Activated CD8-positive, alpha-beta memory T cell treated with anti-CD3 and anti-CD28 coated beads for 1 hour (primary cell): ENCODE measurements at regions not wholly inside any gene's neighbourhood (a gene's known extent, or its start where the extent isn't known, plus 50 kb on each side); places are given as distances from the start of the nearest gene placed in this dataset.

ENCODE experiments used
- DNase-seq, 2 donors: peaks; one replicate each; pipeline ENCODE4 v3.0.0-alpha.2; 2020; ENCODE audit warnings: low read depth in 1 of 2; ENCODE audit errors: extremely low read depth in 1 of 2

DNA sequence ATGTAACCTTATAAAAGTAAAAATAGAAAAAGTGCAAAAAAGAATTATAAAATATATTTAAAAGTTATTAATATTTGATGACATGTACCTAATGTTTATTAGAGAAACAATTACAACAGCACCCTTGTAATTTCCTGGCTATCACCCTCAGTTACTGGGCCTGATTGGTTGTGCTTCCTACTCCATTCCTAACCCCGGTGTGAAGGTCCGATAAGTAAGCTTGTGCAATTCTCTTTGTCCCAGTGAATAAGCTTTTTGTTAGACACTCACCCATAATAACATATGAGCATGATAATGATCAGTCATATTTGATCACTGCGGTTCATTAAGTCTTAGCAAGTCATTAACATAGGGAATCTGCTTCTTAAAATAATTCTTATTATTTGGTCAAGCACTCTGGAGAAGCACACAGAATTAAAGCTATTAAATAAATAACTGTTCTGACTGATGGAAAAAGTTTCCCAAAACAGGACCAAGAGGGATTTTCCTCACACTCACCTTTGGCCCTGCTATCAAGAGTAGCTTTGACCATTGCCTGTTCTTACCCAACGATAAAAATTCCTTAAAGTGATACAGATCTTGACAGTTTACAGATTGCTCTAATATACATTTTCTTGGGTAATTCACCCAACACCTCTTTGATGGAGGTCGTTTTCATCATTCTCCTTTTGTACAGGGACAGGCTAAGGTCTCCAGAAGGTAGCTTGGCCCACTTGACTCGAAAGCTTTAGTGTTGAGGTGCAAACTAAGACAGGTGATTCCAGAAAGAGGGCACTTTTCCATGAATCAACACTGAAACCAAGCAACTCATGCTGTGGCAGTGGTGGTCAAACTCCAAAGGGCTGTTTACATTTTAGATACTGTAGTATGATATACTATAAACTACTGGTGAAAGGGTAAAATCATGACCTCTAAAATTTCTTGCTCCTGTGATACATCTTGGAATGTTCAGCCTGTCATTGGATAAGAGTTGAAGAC lies 543.0 kb upstream of the KCNMB2 start:
- no peak for DNase-seq

- no peak for DNase-seq
Observed at GRCh38 chr3:177994976-177995375, 541.3 kb upstream of the KCNMB2 start.

- no peak for DNase-seq
Observed at GRCh38 chr3:177995381-177996085, 540.7 kb upstream of the KCNMB2 start.

GRCh38 chr3:178001670-178002101 lies 534.5 kb upstream of the KCNMB2 start:
- no peak for DNase-seq

DNA sequence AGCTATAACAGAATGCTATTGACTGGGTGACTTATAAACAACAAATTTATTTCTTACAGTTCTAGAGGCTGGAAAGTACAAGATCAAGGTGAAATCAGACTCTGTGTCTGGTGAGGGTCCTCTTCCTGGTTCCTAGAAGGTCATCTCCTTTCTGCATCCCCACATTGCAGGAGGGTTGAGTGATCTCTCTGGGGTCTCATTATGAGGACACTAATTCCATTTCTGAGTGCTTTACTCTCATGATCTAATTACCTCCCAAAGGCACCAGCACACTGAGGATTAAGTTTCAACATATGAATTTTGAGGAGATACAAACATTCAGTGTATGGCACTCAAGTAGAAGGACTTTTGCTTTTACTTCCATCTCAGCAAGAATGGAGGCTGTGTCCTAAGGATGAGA lies 534.1 kb upstream of the KCNMB2 start:
- DNase-seq = no peak

DNA sequence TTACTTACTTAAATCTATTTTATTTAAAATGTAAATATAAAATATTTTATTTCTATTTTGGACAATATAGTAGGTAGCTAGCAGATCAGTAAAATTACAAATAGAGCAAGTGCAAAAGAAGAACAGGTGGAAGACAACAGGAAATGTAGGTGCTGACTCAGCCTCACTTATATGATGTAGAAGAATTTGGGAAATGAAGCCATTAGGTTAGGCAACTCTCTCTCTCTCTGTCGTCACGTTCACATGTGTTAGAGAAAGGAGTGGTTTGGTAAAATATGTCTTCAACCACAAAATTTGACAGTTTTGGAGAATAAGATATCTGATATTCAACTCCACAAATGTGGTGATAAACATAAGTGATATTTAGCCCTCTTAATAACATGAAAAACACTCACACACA lies 532.5 kb upstream of the KCNMB2 start:
- DNase-seq = no peak

DNA sequence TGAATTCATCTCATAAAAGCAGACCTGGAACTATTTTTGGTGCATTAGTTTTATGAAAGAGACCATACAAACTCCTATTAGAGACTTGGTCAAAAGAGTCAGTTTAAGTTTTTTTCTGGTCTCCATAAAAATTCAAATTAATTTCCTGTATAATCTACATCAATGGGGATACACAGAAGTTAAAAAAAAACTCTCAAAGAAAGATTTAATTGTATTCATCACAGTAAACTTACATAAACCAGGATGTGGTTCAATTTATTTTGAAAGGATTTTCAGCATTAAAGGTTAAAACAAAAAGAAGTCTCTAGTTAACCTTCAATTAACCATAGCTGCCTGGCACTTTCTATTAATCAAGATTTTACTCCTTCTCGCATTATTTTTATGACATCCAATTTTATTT lies 530.3 kb upstream of the KCNMB2 start:
- no peak for DNase-seq

- no peak for DNase-seq
Observed at GRCh38 chr3:178010306-178010705, 525.9 kb upstream of the KCNMB2 start.

DNA sequence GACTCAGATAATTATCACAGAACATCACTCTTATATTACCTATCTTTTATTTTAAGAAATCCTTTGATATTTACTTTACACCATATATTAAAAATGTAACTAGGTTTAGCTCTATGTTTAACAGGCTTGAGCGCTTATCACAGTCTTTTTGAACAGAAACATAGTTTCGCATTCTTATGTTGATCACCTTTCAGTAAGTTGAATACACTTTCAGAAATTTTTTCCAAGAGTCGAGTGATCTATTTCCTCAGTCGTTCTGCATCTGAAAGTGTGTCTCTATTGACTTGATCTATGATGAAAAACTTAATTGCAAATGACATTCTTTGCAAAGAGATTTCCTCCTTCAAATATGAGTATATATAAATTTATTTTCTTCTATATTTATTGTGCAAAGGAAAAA lies 516.6 kb upstream of the KCNMB2 start:
- no peak for DNase-seq

GRCh38 chr3:178022599-178022998 lies 513.6 kb upstream of the KCNMB2 start:
- no peak for DNase-seq

- no peak for DNase-seq
Observed at GRCh38 chr3:178028933-178029332, 507.3 kb upstream of the KCNMB2 start.

- no peak for DNase-seq
Observed at GRCh38 chr3:178036451-178037144, 499.6 kb upstream of the KCNMB2 start.

- DNase-seq = no peak
Observed at GRCh38 chr3:178041931-178042330, 494.3 kb upstream of the KCNMB2 start.

DNA sequence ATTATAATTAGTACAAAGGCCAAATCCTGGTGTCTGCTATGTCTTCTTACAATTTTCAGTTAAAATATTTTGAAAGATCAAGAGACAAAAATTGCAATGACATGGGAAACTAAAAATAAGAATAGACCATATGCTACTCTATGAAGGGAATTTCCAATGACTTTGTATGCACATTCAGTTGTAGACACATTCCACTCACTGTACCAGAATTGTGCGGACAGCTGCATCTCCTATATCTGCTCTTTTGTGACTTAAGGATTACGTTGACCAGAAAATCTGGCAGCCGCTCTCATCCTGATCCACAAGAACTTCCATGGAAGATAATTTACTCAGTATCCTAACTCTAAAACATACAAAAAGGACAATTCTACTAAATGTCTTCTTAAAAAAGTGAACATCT lies 493.9 kb upstream of the KCNMB2 start:
- no peak for DNase-seq

- no peak for DNase-seq
Observed at GRCh38 chr3:178043084-178043483, 493.2 kb upstream of the KCNMB2 start.

DNA sequence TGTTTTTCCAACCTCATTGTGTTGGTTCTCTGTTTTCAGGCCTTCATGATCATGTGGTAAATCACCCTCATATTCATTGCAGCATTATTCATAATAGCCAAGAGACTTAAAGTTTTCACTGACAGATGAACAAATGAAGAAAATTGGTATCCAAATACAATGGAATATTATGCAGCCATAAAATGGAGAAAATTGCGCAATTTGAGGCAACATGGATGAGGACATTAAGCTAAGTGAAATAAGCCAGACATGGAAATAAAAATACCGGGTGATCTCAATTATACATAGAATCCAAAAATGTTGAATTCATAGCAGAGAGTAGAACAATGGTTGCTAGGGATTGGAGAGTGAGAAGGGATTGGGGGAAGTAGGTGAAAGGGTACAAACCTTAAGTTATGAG lies 491.9 kb upstream of the KCNMB2 start:
- DNase-seq = no peak

DNA sequence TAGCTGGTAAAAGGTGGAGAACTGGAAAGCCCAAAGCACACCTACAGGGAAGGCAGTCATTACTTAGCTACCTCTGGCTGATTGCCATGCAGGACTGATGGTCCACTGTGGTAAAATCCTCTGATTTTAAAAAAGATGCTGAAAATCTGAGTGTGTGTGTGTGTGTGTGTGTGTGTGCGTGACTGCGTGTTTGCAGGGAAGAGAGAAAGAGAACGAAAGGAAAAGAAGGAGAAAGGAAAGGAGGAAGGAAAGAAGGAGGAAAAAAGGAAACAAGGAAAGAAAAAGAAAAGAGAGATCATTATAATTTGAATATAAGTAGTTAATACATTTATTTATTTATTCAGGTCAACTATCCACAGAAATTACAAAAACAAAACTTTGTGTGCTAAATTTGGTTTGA lies 488.7 kb upstream of the KCNMB2 start:
- no peak for DNase-seq

DNA sequence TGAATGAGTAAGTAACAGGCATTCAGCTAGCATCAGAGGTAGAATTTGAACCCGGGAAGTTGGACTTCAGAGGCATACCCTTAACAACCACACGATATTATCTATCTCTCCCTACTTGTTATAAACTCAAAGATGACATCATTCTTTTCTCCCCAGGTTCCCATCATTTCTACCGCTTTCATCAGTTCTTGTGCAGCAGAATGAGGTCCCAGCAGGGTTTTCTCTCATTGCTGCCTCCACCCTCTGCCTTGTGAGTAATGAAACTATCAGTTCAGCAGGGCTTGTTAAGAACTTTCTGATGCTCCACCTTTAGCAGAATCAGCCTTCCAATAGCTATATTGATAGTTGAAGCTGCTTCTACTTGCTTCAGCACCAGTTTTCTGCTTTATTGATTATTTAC lies 487.5 kb upstream of the KCNMB2 start:
- no peak for DNase-seq

DNA sequence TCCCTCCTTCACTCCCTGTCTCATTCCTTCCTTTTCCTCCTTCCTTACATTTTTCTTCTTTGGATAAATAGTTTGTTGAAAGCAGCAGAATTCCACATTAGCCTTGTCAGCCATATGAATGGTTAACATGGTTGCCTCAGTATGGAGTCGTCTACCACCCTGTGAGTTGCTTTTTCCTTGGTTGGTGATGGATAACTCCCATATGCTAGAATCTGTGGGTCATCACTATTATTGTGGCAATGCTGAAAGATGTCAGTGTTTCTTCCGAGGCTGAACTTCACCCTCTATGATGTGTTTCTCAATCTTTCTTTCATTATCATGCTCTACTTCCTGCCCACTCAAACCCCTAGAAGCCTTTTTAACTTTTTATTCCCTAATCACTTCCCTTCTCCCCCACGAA lies 481.8 kb upstream of the KCNMB2 start:
- DNase-seq = no peak

- no peak for DNase-seq
Observed at GRCh38 chr3:178055939-178056338, 480.3 kb upstream of the KCNMB2 start.

GRCh38 chr3:178056868-178057267 lies 479.4 kb upstream of the KCNMB2 start:
- DNase-seq = no peak
